ENCODE measurements at regions not wholly inside any gene's neighbourhood (a gene's known extent, or its start where the extent isn't known, plus 50 kb on each side); places are given as distances from the start of the nearest gene placed in this dataset.

GRCh38 chr12:114592946-114593345, 91.0 kb downstream of the TBX3 start:
- Histone ChIP-seq H2BK15ac (ENCODE audit: low read depth, low read length) (no peak overlapping the region), H2BK120ac (ENCODE audit: low read depth, low read length, poor library complexity, severe bottlenecking) (no peak overlapping the region), H4K91ac (ENCODE audit: insufficient read length, low read depth, low read length) (no peak overlapping the region), H3K23ac (ENCODE audit: insufficient read length, low read depth, low read length) (no peak overlapping the region), H2BK12ac (ENCODE audit: insufficient read length, low read depth, low read length) (no peak overlapping the region), H3T11ph (ENCODE audit: low read length) (no peak overlapping the region), H3K79me2 (ENCODE audit: insufficient read depth, low read length) (no peaks in the 10 kb centered on the region), H3K27me3 (ENCODE audit: insufficient read depth, low read length) (no peaks in the 10 kb centered on the region), H3K56ac (ENCODE audit: insufficient read length, low read depth, low read length) (no peak overlapping the region), H3K79me1 (ENCODE audit: insufficient read depth, low read depth, low read length, poor library complexity, severe bottlenecking) (no peaks in the 10 kb centered on the region), H4K20me1 (ENCODE audit: control insufficient read depth, insufficient read depth, insufficient read length) (no peaks in the 10 kb centered on the region), H3K4me1 (ENCODE audit: insufficient read depth, low read length) (no peaks in the 10 kb centered on the region), H3K18ac (ENCODE audit: insufficient read length, low read depth, low read length) (no peak overlapping the region), H3K4me2 (ENCODE audit: insufficient read depth, insufficient read length, low read length) (no peak overlapping the region), H3K14ac (ENCODE audit: insufficient read depth, low read length) (no peak overlapping the region), H3K23me2 (ENCODE audit: insufficient read length, low read depth, low read length, poor library complexity, severe bottlenecking) (no peaks in the 10 kb centered on the region), H3K9ac (ENCODE audit: extremely low read depth, insufficient read length, low read length) (no peak overlapping the region), H3K9me3 (ENCODE audit: control insufficient read depth, low read depth, low read length) (no peaks in the 10 kb centered on the region), H2AFZ (ENCODE audit: low read length) (no peak overlapping the region), H3K27ac (ENCODE audit: insufficient read length, low read depth, low read length) (no peak overlapping the region), H4K5ac (ENCODE audit: insufficient read length, low read depth, low read length) (no peak overlapping the region), H2AK5ac (ENCODE audit: insufficient read length, low read length) (no peak overlapping the region), H2BK20ac (ENCODE audit: low read depth, low read length, poor library complexity, severe bottlenecking) (no peak overlapping the region), H3K4ac (ENCODE audit: low read depth, low read length) (no peak overlapping the region), H4K8ac (replicated peaks; ENCODE audit: insufficient read length, low read depth, low read length) (no peak overlapping the region), H2BK5ac (ENCODE audit: insufficient read length, low read length) (no peak overlapping the region)
- Mint-ChIP-seq H3K9me3 (peaks cover 21 to 24% of the 10 kb centered on the region in 2 experiments), H3K27ac (no peak overlapping the region), H3K4me1 (peaks cover 0 to 1% of the 10 kb centered on the region in 2 experiments; a peak in 2 of 4 replicates), H3K36me3 (ENCODE audit: insufficient read depth in 1 of 3, low read depth in 3 of 3) (peaks cover 0 to 14% (median 12%) of the 10 kb centered on the region in 3 experiments; a peak in 4 of 7 replicates), H3K4me3 (no peak overlapping the region), H3K27me3 (ENCODE audit: low read depth) (peaks cover 10% of the 10 kb centered on the region; the same call in 1 of the 2 replicates)
- TF ChIP-seq, protein P1, sequence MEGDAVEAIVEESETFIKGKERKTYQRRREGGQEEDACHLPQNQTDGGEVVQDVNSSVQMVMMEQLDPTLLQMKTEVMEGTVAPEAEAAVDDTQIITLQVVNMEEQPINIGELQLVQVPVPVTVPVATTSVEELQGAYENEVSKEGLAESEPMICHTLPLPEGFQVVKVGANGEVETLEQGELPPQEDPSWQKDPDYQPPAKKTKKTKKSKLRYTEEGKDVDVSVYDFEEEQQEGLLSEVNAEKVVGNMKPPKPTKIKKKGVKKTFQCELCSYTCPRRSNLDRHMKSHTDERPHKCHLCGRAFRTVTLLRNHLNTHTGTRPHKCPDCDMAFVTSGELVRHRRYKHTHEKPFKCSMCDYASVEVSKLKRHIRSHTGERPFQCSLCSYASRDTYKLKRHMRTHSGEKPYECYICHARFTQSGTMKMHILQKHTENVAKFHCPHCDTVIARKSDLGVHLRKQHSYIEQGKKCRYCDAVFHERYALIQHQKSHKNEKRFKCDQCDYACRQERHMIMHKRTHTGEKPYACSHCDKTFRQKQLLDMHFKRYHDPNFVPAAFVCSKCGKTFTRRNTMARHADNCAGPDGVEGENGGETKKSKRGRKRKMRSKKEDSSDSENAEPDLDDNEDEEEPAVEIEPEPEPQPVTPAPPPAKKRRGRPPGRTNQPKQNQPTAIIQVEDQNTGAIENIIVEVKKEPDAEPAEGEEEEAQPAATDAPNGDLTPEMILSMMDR (conservative IDR thresholded peaks at IDR 0.05): no peak
- DNase-seq: no peak

All from H9 (cell line).